ENCODE measurements at regions not wholly inside any gene's neighbourhood (a gene's known extent, or its start where the extent isn't known, plus 50 kb on each side); places are given as distances from the start of the nearest gene placed in this dataset.

DNA sequence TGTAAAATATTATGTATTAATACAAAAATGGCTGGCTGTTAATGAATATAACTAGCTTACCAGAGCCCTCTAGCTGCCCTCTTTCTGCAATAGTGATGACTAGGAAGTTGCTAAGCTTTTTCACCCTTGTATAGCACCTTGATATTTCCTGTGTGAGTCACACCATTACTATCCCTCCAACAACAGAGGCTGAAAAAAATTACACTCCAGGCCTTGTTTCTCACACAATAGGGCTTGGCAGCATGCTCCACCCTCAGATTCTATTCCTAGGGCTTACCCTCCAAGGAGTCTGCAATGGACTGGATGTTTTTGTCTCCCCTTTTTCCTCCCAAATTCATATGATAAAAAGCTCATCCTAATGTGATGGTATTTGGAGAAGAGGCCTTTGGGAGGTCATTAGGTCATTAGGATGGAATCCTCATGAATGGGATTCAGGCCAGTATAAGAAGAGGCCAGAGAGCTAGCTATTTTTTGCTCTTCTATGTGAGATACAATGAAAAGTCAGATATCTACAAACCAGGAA, 184.6 kb upstream of the MAP1B start:
- Histone ChIP-seq H3K27ac (no peak overlapping the region), H3K36me3 (no peaks in the 10 kb centered on the region), H3K4me1 (no peaks in the 10 kb centered on the region), H3K27me3 (no peaks in the 10 kb centered on the region), H3K9me3 (no peaks in the 10 kb centered on the region), H3K4me3 (no peak overlapping the region)
- no peak for DNase-seq (ENCODE audit: low spot score in 2 of 2)
- TF ChIP-seq POLR2A (IDR thresholded peaks at IDR 0.05) (no peak), POLR2AphosphoS5 (IDR thresholded peaks at IDR 0.05) (no peak), EP300 (IDR thresholded peaks at IDR 0.05) (no peak)
- TF ChIP-seq, protein P1, sequence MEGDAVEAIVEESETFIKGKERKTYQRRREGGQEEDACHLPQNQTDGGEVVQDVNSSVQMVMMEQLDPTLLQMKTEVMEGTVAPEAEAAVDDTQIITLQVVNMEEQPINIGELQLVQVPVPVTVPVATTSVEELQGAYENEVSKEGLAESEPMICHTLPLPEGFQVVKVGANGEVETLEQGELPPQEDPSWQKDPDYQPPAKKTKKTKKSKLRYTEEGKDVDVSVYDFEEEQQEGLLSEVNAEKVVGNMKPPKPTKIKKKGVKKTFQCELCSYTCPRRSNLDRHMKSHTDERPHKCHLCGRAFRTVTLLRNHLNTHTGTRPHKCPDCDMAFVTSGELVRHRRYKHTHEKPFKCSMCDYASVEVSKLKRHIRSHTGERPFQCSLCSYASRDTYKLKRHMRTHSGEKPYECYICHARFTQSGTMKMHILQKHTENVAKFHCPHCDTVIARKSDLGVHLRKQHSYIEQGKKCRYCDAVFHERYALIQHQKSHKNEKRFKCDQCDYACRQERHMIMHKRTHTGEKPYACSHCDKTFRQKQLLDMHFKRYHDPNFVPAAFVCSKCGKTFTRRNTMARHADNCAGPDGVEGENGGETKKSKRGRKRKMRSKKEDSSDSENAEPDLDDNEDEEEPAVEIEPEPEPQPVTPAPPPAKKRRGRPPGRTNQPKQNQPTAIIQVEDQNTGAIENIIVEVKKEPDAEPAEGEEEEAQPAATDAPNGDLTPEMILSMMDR (IDR thresholded peaks at IDR 0.05): no peak

DNA sequence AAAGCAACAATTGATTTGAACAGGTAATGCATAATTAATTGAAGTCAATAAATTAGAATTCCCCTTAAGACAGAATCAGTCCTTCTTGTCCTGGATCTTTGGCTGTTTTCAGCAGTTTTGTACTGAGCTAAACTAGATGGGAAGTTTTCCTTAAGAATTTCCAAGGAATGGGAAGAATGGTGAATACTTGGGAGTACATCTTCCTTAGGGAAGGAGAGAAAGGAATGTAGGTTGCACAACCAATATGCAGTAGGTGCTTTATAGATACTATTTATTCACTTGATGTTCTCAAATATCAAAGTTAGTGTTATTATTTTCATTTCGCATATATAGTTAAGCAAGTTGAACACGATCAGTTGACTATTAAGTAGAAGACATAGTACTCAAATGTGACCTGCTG, 183.5 kb upstream of the MAP1B start:
- no peak for DNase-seq (ENCODE audit: low spot score in 2 of 2)
- WGBS: 93% methylated on average over 2 of the region's 2 CpGs
- Histone ChIP-seq H3K9me3 (no peaks in the 10 kb centered on the region), H3K27ac (no peak overlapping the region), H3K36me3 (no peaks in the 10 kb centered on the region), H3K4me3 (no peak overlapping the region), H3K27me3 (no peaks in the 10 kb centered on the region), H3K4me1 (no peaks in the 10 kb centered on the region)
- TF ChIP-seq POLR2A (IDR thresholded peaks at IDR 0.05): no peak
- no peak for TF ChIP-seq POLR2AphosphoS5 (IDR thresholded peaks at IDR 0.05)
- TF ChIP-seq EP300 (IDR thresholded peaks at IDR 0.05): no peak
- TF ChIP-seq, protein P1 (IDR thresholded peaks at IDR 0.05): no peak

DNA sequence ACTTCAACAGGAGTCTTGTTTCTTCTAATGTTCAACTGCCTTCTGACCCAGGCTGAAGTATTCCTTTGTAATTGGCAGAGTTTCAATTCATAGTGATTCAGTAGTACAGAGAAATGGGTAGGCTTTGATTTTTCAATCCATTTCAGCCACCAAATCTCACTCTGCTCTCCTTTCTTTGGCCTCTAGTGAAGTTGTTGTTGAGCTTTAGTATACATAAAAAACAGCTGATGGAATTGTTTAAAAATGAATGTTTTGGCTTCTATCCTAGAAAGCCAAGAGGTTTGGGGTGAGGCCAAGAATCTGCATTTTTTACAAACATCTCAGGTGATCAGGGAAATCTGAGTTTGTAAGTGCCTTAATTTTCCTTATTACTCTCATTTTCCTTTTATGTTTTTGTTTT, 182.9 kb upstream of the MAP1B start:
- no peaks in the 10 kb centered on the region for H3K27me3 ChIP-seq
- H3K9me3 ChIP-seq: no peaks in the 10 kb centered on the region
- TF ChIP-seq, protein P1 (IDR thresholded peaks at IDR 0.05): no peak
- TF ChIP-seq EP300 (IDR thresholded peaks at IDR 0.05) (no peak), POLR2A (IDR thresholded peaks at IDR 0.05) (no peak), POLR2AphosphoS5 (IDR thresholded peaks at IDR 0.05) (no peak)
- no peak overlapping the region for H3K4me3 ChIP-seq
- no peaks in the 10 kb centered on the region for H3K4me1 ChIP-seq
- H3K36me3 ChIP-seq: no peaks in the 10 kb centered on the region
- H3K27ac ChIP-seq: no peak overlapping the region
- no peak for DNase-seq (ENCODE audit: low spot score in 2 of 2)

DNA sequence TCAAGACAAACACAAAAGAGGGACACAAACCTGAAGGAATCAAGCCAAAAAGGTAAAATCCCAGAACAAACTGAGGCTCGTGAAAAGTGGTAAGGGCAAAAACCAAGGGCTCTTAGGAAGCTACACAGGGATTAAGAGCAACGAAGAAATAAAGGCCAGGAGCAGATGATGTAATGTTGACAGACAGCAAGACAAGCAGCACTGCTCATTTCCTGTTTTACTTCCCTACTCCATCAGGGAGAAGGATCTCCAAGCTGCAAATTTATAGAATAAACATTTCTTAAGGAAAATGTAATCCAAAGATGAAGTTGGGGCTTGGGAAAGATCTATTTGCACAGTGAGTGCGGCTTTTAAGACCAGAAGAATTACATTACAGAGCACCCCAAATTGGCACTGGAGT, 182.3 kb upstream of the MAP1B start:
- Histone ChIP-seq H3K9me3 (no peaks in the 10 kb centered on the region), H3K4me1 (no peaks in the 10 kb centered on the region), H3K27me3 (no peaks in the 10 kb centered on the region), H3K36me3 (no peaks in the 10 kb centered on the region), H3K27ac (no peak overlapping the region), H3K4me3 (no peak overlapping the region)
- WGBS: 55% methylated on average over 3 of the region's 3 CpGs
- DNase-seq (ENCODE audit: low spot score in 2 of 2): no peak
- no peak for TF ChIP-seq POLR2A (IDR thresholded peaks at IDR 0.05)
- no peak for TF ChIP-seq EP300 (IDR thresholded peaks at IDR 0.05)
- TF ChIP-seq POLR2AphosphoS5 (IDR thresholded peaks at IDR 0.05): no peak
- TF ChIP-seq, protein P1 (IDR thresholded peaks at IDR 0.05): no peak

DNA sequence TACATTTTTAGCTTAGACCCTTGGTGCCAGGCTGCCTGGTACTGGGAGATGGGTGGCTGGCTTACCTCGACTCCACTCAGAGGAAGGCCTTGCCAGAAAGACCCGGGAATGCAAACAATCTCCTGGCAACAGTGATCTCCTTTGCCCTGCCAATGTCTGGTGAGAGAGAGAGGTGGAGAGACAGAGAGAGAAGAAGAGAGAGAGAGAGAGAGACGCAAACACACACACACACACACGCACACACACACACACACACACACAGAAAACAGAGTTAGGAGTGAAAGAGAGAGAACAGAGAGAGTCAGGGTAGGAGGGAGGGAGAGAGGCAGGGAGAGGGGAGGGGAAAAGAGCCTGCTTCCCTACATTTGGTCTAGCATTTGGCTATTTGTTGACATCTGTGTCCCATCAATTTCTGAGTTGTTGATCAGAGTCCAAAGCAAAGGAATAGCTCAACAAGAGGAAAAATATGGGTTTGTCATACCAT, 181.6 kb upstream of the MAP1B start:
- H3K27ac ChIP-seq: no peak overlapping the region
- H3K9me3 ChIP-seq: no peaks in the 10 kb centered on the region

More for the DNA sequence above, 181.6 kb upstream of the MAP1B start:
- no peaks in the 10 kb centered on the region for H3K27me3 ChIP-seq
- TF ChIP-seq EP300 (IDR thresholded peaks at IDR 0.05) (no peak), POLR2AphosphoS5 (IDR thresholded peaks at IDR 0.05) (no peak), POLR2A (IDR thresholded peaks at IDR 0.05) (no peak)
- TF ChIP-seq, protein P1 (IDR thresholded peaks at IDR 0.05): no peak
- 32% methylated on average over 4 of the region's 4 CpGs for WGBS
- no peaks in the 10 kb centered on the region for H3K36me3 ChIP-seq
- no peak for DNase-seq (ENCODE audit: low spot score in 2 of 2)
- H3K4me1 ChIP-seq: no peaks in the 10 kb centered on the region
- H3K4me3 ChIP-seq: no peak overlapping the region

Measured in suprapubic skin (tissue), 4 donors.